ENCODE measurements at regions not wholly inside any gene's neighbourhood (a gene's known extent, or its start where the extent isn't known, plus 50 kb on each side); places are given as distances from the start of the nearest gene placed in this dataset.

DNA sequence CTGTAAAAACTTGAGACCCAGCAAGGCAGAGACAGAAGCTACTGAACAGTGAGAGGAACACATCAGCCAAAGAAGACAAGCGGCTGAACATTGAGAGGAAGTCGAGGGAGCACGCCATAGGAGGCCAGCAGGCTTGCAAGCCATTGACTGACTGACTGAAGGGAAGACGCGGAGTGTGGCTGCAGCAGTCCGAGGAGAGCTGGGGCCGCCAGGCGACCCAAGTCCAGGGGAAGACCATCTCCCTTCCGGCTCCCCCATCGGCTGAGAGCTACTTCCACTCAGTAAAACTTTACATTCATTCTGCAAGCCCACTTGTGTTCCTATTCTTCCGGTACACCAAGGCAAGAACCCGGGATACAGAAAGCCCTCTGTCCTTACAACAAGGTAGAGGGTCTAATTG lies 167.3 kb upstream of the MBL2 start:
- POLR2A ChIA-PET (ENCODE audit: unreplicated experiment): no interaction called here
- H4K20me1 ChIP-seq (ENCODE audit: insufficient read depth): no peaks in the 10 kb centered on the region
- TF ChIP-seq, protein P1, sequence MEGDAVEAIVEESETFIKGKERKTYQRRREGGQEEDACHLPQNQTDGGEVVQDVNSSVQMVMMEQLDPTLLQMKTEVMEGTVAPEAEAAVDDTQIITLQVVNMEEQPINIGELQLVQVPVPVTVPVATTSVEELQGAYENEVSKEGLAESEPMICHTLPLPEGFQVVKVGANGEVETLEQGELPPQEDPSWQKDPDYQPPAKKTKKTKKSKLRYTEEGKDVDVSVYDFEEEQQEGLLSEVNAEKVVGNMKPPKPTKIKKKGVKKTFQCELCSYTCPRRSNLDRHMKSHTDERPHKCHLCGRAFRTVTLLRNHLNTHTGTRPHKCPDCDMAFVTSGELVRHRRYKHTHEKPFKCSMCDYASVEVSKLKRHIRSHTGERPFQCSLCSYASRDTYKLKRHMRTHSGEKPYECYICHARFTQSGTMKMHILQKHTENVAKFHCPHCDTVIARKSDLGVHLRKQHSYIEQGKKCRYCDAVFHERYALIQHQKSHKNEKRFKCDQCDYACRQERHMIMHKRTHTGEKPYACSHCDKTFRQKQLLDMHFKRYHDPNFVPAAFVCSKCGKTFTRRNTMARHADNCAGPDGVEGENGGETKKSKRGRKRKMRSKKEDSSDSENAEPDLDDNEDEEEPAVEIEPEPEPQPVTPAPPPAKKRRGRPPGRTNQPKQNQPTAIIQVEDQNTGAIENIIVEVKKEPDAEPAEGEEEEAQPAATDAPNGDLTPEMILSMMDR (conservative IDR thresholded peaks at IDR 0.05): no peak
- no peak for TF ChIP-seq EZH2 (IDR thresholded peaks at IDR 0.05; ENCODE audit: low read depth)

DNA sequence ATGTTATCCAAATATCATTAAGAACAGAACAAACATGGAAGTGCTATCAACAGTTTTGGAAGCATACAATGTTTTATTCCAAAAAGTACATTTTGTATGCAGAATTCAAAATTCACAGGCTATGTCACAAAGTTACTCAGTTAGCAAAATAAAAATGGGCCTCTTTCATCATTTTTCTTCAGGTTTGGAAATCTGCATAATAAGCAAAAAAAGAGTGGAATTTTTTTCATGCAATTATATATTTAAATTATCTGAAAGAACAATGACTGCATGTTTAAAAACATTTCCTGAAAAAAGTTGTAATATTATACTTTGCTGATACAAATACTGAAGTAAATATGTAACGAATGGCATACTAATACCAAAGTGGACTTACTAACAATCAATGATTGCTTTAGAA lies 161.2 kb upstream of the MBL2 start:
- H3K27me3 ChIP-seq (ENCODE audit: insufficient read depth, low read depth): no peaks in the 10 kb centered on the region
- no peak overlapping the region for H3K4me3 ChIP-seq
- no peak overlapping the region for H2AFZ ChIP-seq
- no peaks in the 10 kb centered on the region for H4K20me1 ChIP-seq (ENCODE audit: insufficient read depth)
- CTCF ChIA-PET: no interaction called here
- H3K36me3 ChIP-seq (ENCODE audit: low read depth): no peaks in the 10 kb centered on the region
- no peaks in the 10 kb centered on the region for H3K4me1 ChIP-seq (replicated peaks; ENCODE audit: insufficient read depth)
- no peak overlapping the region for H3K27ac ChIP-seq
- no TSS peak for BruUV-seq (replicated peaks)
- H3K4me2 ChIP-seq: no peak overlapping the region
- no peaks in the 10 kb centered on the region for H3K9me2 ChIP-seq (ENCODE audit: insufficient read depth)
- TF ChIP-seq, protein P1 (conservative IDR thresholded peaks at IDR 0.05): no peak
- no peak for TF ChIP-seq EZH2 (IDR thresholded peaks at IDR 0.05; ENCODE audit: low read depth)
- no peaks in the 10 kb centered on the region for H3F3A ChIP-seq (ENCODE audit: insufficient read depth, low read depth)
- POLR2A ChIA-PET (ENCODE audit: unreplicated experiment): no interaction called here
- no peak for DNase-seq
- intact Hi-C loops (cut with micrococcal nuclease; ENCODE audit: unreplicated experiment): no loop called here
- H3K79me2 ChIP-seq (ENCODE audit: low read depth): no peaks in the 10 kb centered on the region
- no peaks in the 10 kb centered on the region for H3K9me3 ChIP-seq (ENCODE audit: insufficient read depth, low read depth)

More for the DNA sequence above, 167.3 kb upstream of the MBL2 start:
- H3K27ac ChIP-seq: no peak overlapping the region
- CTCF ChIA-PET: interaction anchor here (0.5 kb wide), 1 partner anchor 505 kb away, joined by 6 read pairs; no protein-coding TSS in a partner anchor
- intact Hi-C loops (cut with micrococcal nuclease; ENCODE audit: unreplicated experiment): no loop called here
- no peak overlapping the region for H2AFZ ChIP-seq
- no peaks in the 10 kb centered on the region for H3K9me2 ChIP-seq (ENCODE audit: insufficient read depth)
- no peaks in the 10 kb centered on the region for H3K9me3 ChIP-seq (ENCODE audit: insufficient read depth, low read depth)
- no peaks in the 10 kb centered on the region for H3K79me2 ChIP-seq (ENCODE audit: low read depth)
- no peaks in the 10 kb centered on the region for H3F3A ChIP-seq (ENCODE audit: insufficient read depth, low read depth)
- H3K27me3 ChIP-seq (ENCODE audit: insufficient read depth, low read depth): no peaks in the 10 kb centered on the region
- DNase-seq: no peak
- no peak overlapping the region for H3K4me2 ChIP-seq
- no peak overlapping the region for H3K4me3 ChIP-seq
- no peaks in the 10 kb centered on the region for H3K36me3 ChIP-seq (ENCODE audit: low read depth)
- no TSS peak for BruUV-seq (replicated peaks)
- H3K4me1 ChIP-seq (replicated peaks; ENCODE audit: insufficient read depth): no peaks in the 10 kb centered on the region

DNA sequence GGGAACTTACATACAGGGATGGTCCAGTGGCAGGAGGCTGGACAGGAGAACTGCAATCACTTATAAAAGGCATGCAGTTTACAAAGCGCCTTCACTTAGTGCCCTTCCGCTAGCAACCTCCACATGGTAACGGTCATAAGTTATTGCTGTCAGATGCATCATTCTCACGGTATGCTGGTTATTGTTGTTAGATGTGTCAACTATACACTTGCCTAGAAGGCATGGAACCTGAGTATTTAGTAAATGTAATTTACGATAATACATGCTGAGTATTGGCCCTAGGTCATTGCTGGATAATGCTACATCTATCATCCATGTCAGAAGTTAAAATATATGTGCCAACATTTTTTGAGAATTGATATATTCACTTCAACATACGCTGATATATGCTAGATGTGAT lies 155.1 kb upstream of the MBL2 start:
- Histone ChIP-seq H3K27me3 (ENCODE audit: insufficient read depth, low read depth) (no peaks in the 10 kb centered on the region), H3K79me2 (ENCODE audit: low read depth) (no peaks in the 10 kb centered on the region), H3F3A (ENCODE audit: insufficient read depth, low read depth) (no peaks in the 10 kb centered on the region), H3K36me3 (ENCODE audit: low read depth) (no peaks in the 10 kb centered on the region), H3K9me2 (ENCODE audit: insufficient read depth) (no peaks in the 10 kb centered on the region), H3K27ac (no peak overlapping the region), H3K9me3 (ENCODE audit: insufficient read depth, low read depth) (no peaks in the 10 kb centered on the region), H3K4me1 (replicated peaks; ENCODE audit: insufficient read depth) (no peaks in the 10 kb centered on the region), H2AFZ (no peak overlapping the region), H3K4me2 (no peak overlapping the region), H4K20me1 (ENCODE audit: insufficient read depth) (no peaks in the 10 kb centered on the region), H3K4me3 (no peak overlapping the region)
- intact Hi-C loops (cut with micrococcal nuclease; ENCODE audit: unreplicated experiment): no loop called here
- DNase-seq: no peak
- CTCF ChIA-PET: no interaction called here
- BruUV-seq (replicated peaks): no TSS peak
- POLR2A ChIA-PET (ENCODE audit: unreplicated experiment): no interaction called here
- TF ChIP-seq, protein P1 (conservative IDR thresholded peaks at IDR 0.05): no peak
- TF ChIP-seq EZH2 (IDR thresholded peaks at IDR 0.05; ENCODE audit: low read depth): no peak
